ENCODE measurements at regions not wholly inside any gene's neighbourhood (a gene's known extent, or its start where the extent isn't known, plus 50 kb on each side); places are given as distances from the start of the nearest gene placed in this dataset.

DNA sequence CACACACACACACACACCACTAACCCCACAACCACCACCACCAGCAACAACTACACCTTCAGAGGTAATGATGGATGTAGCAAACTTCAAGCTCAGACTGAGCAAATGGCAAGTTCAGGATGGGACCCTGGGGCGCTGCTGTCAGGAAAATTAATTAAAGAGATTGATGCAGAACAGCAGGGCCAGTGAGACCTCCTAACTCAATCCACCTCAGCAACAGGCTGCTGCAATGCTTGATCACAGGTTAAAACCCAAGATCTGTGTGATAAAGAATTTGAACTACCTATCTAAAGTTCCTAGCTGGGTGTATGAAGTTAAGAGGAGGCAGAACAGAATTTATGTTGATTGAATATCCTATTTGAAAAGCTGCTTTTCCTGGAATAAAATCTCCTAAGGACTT is 140.3 kb upstream of the FER start:
- TF ChIP-seq ZNF331 (CRISPR knock-in tag; IDR thresholded peaks at IDR 0.05; ENCODE audit: low read depth): no peak
- TF ChIP-seq, protein P1, sequence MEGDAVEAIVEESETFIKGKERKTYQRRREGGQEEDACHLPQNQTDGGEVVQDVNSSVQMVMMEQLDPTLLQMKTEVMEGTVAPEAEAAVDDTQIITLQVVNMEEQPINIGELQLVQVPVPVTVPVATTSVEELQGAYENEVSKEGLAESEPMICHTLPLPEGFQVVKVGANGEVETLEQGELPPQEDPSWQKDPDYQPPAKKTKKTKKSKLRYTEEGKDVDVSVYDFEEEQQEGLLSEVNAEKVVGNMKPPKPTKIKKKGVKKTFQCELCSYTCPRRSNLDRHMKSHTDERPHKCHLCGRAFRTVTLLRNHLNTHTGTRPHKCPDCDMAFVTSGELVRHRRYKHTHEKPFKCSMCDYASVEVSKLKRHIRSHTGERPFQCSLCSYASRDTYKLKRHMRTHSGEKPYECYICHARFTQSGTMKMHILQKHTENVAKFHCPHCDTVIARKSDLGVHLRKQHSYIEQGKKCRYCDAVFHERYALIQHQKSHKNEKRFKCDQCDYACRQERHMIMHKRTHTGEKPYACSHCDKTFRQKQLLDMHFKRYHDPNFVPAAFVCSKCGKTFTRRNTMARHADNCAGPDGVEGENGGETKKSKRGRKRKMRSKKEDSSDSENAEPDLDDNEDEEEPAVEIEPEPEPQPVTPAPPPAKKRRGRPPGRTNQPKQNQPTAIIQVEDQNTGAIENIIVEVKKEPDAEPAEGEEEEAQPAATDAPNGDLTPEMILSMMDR (conservative IDR thresholded peaks at IDR 0.05; ENCODE audit: low read depth in 2 of 2): no peak
- no peak for TF ChIP-seq EZH2phosphoT487 (IDR thresholded peaks at IDR 0.05; ENCODE audit: unreplicated experiment)
- no peak for TF ChIP-seq EZH2 (IDR thresholded peaks at IDR 0.05; ENCODE audit: low read depth, unreplicated experiment)
- TF ChIP-seq CREB1 (CRISPR knock-in tag; IDR thresholded peaks at IDR 0.05; ENCODE audit: low read depth): no peak
- TF ChIP-seq, protein P2, sequence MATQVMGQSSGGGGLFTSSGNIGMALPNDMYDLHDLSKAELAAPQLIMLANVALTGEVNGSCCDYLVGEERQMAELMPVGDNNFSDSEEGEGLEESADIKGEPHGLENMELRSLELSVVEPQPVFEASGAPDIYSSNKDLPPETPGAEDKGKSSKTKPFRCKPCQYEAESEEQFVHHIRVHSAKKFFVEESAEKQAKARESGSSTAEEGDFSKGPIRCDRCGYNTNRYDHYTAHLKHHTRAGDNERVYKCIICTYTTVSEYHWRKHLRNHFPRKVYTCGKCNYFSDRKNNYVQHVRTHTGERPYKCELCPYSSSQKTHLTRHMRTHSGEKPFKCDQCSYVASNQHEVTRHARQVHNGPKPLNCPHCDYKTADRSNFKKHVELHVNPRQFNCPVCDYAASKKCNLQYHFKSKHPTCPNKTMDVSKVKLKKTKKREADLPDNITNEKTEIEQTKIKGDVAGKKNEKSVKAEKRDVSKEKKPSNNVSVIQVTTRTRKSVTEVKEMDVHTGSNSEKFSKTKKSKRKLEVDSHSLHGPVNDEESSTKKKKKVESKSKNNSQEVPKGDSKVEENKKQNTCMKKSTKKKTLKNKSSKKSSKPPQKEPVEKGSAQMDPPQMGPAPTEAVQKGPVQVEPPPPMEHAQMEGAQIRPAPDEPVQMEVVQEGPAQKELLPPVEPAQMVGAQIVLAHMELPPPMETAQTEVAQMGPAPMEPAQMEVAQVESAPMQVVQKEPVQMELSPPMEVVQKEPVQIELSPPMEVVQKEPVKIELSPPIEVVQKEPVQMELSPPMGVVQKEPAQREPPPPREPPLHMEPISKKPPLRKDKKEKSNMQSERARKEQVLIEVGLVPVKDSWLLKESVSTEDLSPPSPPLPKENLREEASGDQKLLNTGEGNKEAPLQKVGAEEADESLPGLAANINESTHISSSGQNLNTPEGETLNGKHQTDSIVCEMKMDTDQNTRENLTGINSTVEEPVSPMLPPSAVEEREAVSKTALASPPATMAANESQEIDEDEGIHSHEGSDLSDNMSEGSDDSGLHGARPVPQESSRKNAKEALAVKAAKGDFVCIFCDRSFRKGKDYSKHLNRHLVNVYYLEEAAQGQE (IDR thresholded peaks at IDR 0.05; ENCODE audit: unreplicated experiment): no peak
- no peak for TF ChIP-seq POLR2AphosphoS5 (IDR thresholded peaks at IDR 0.05; ENCODE audit: low read depth)
- no peak for TF ChIP-seq STAT1 (IDR thresholded peaks at IDR 0.05; ENCODE audit: unreplicated experiment)
- no peak for TF ChIP-seq ZNF114 (CRISPR knock-in tag; IDR thresholded peaks at IDR 0.05)
- no peak for TF ChIP-seq JUNB (IDR thresholded peaks at IDR 0.05; ENCODE audit: unreplicated experiment)
- TF ChIP-seq, protein P3, sequence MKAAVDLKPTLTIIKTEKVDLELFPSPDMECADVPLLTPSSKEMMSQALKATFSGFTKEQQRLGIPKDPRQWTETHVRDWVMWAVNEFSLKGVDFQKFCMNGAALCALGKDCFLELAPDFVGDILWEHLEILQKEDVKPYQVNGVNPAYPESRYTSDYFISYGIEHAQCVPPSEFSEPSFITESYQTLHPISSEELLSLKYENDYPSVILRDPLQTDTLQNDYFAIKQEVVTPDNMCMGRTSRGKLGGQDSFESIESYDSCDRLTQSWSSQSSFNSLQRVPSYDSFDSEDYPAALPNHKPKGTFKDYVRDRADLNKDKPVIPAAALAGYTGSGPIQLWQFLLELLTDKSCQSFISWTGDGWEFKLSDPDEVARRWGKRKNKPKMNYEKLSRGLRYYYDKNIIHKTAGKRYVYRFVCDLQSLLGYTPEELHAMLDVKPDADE (IDR thresholded peaks at IDR 0.05): no peak

Data from GM23338 (cell line).